RWPE1 (cell line): ENCODE measurements at regions not wholly inside any gene's neighbourhood (a gene's known extent, or its start where the extent isn't known, plus 50 kb on each side); places are given as distances from the start of the nearest gene placed in this dataset.

Experiments used
- CTCF ChIA-PET: fragments of 350-600 bp; sonication (Branson Sonifier 250); formaldehyde crosslinking; extraction: SDS; loops from one replicate; lab custom pipeline; 2021; lab: Yijun Ruan, JAX
- POLR2A ChIA-PET: fragments of 400-600 bp; formaldehyde crosslinking; extraction: SDS; loops from one replicate; lab custom pipeline; 2020; ENCODE audit warnings: antibody characterized with exemption; ENCODE audit not compliant: low non-redundant PET; lab: Yijun Ruan, JAX
- DNase-seq: peaks from one replicate; pipeline ENCODE4 v3.0.0; 2012; ENCODE audit warnings: low spot score
- H3K27ac ChIP-seq: fragments of 450-650 bp; 2 replicates; pipeline ENCODE4 v1.5.1; 2017
- CTCF ChIP-seq: fragments of 450-650 bp; conservative IDR thresholded peaks from 2 replicates; pipeline ENCODE4 v1.5.1; 2017; ENCODE audit warnings: low read depth, mild to moderate bottlenecking

DNA sequence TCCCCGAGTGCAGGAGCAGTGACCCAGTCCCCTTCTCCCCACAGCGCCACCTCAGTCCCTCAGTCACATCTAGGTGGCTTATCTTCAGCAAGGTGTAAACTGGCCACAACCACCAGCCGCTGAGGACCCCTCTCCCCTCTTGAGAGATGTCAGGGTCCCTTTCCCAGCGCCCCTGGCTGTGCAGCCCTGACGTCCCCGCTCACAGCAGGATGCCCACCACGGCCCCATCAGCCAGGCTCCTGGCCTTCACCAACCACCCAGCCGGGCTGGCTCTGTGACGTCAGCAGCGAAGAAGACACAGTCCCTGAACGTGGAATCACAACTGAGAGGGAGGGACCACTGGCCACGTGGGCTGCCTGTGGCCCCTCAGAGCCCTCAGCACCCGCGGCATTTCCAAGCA lies 249.4 kb downstream of the NPHP4 start:
- ChIA-PET POLR2A (no interaction called here), CTCF (interaction anchor here (1.1 kb wide), 1 partner anchor 233 kb away, joined by 3 read pairs; no protein-coding TSS in a partner anchor)
- H3K27ac ChIP-seq = no peak overlapping the region
- no peak for DNase-seq
- no peak for TF ChIP-seq CTCF

DNA sequence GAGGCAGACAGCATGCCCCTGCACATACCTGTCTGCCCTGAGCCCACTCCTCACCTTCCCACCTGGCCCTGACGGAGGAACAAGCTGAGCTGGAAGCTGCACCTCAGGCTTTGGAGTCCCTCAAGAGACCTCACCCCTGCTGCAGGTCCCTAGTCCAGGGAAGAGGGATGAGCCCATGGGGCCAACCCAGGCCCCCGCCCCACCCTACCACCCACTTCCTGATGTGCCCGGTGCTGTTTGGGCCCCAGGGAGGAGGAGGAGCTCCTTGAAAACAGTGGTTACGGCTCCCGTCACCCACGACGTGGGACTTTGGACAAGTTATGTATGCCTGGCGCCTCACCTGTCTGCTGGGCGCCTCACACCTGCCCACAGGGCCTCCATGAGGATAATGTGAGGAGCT lies 250.2 kb downstream of the NPHP4 start:
- CTCF ChIA-PET = interaction anchor here (1.1 kb wide), 1 partner anchor 232 kb away, joined by 3 read pairs; no protein-coding TSS in a partner anchor
- POLR2A ChIA-PET = no interaction called here
- no peak overlapping the region for H3K27ac ChIP-seq
- TF ChIP-seq CTCF = no peak
- no peak for DNase-seq

- ChIA-PET CTCF (interaction anchor here (0.5 to 1.4 kb wide), 3 partner anchors 195 to 231 kb away, joined by 3 to 4 read pairs (median 3); no protein-coding TSS in a partner anchor), POLR2A (no interaction called here)
- no peak overlapping the region for H3K27ac ChIP-seq
- DNase-seq = no peak
- no peak for TF ChIP-seq CTCF
Measured at GRCh38 chr1:5740865-5741860, 251.1 kb downstream of the NPHP4 start.

GRCh38 chr1:5740450-5740849 lies 251.8 kb downstream of the NPHP4 start:
- ChIA-PET POLR2A (no interaction called here), CTCF (interaction anchor here (0.5 to 1.4 kb wide), 2 partner anchors 194 to 231 kb away, joined by 3 to 4 read pairs; no protein-coding TSS in a partner anchor)
- no peak overlapping the region for H3K27ac ChIP-seq
- no peak for TF ChIP-seq CTCF
- no peak for DNase-seq

DNA sequence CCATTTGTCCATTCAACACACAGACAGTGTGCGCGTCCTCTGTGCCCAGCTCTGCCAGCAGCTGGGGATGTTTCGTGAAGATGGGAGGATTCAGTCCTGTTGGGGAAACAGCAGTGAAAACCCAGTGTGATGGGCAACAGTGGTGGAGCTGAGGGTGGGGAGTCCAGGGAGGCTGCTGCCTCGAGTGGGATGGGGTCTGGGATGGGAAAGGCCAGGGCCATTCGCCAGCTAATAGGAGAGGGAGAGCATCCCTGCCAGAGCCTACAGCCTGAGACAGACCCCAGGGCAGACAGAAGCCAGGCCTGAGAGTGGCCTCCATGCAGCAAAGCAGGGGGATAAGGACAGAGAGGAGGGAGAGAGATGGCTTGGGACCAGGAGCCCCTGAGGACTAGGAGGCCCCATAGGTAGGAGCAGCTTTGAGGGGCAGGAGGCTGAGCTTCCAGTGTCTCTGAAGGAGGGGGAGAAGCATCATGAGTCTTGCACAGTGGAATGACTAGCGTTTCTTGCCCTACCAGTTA lies 252.6 kb downstream of the NPHP4 start:
- ChIA-PET POLR2A (no interaction called here), CTCF (no interaction called here)

More for the DNA sequence above, 252.6 kb downstream of the NPHP4 start:
- no peak for TF ChIP-seq CTCF
- H3K27ac ChIP-seq = no peak overlapping the region
- no peak for DNase-seq
